ENCODE measurements at regions not wholly inside any gene's neighbourhood (a gene's known extent, or its start where the extent isn't known, plus 50 kb on each side); places are given as distances from the start of the nearest gene placed in this dataset.

GRCh38 chr5:96595300-96596090 lies 66.7 kb upstream of the CAST start:
- DNase-seq: peak; percentile 22

DNA sequence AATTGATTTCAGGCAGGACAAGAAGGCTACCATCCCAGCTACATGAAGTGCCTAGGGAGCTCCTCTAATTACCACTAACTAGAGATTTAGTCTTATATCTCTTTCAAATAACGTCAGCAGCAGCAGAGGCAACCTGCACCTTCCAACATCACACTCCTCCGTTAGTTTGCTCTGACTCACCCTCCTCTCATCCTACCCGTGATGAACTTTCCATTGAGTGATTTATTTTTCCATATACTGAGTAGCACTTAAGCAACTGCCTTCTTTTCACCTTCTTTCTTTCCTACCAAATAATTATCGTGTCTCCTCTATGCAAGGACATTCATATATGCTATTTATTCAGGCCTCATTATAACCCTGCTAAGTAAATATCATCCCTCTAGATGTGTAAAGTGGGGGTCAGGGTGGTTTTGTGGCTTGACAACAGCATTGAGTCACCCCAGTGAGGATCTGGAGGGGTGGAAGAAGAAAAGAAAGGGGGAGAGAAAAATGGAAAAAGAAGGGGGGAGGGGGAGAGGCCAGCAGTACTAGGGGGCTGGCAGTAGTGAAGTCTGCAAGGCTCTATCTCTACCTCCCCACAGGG lies 64.6 kb upstream of the CAST start:
- peak; percentile 23 for DNase-seq

GRCh38 chr5:96601200-96601599 lies 61.0 kb upstream of the CAST start:
- no peak for DNase-seq

- peak; percentile 70 for DNase-seq
Measured at GRCh38 chr5:96601715-96602244, 60.4 kb upstream of the CAST start.

- no peak for DNase-seq
Measured at GRCh38 chr5:96602776-96603175, 59.4 kb upstream of the CAST start.

- DNase-seq: no peak
Measured at GRCh38 chr5:96605144-96605837, 56.9 kb upstream of the CAST start.

DNA sequence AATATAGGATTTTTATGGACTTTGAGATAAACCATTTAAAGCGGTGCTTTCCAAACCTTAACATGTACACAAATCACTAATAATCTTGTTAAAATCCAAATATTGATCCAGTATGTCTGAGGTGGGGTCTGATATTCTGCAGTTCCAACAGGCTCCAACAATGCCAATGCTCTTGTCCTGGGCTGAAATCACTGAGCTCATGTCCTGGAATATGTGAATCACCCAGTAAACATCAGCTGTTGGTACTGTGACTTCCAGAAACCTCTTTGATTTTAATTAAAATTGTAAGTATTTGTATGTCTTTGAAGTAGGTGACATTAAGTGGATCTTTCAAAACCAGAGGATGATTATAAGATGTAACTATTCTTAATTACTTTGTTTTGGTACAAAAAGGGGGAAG lies 52.8 kb upstream of the CAST start:
- no peak for DNase-seq

DNA sequence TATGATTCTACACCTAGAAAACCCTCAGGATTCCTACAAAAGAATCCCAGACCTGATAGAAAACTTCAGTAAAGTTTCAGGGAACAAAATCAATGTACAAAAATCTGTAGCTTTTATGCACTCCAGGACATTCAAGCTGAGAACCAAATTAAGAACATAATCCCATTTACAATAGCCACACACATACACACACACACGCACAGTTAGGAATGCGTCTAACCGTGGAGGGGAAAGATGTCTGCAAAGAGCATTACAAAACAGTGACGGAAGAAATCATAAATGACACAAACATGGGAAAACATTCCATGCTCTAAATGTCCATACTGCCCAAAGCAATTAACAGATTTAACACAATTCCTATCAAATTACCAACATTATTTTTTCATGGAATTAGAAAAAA lies 51.4 kb upstream of the CAST start:
- no peak for DNase-seq

GRCh38 chr5:96611946-96612345 lies 50.2 kb upstream of the CAST start:
- DNase-seq: no peak

All from stimulated activated CD4-positive, alpha-beta T cell treated with anti-CD3 and anti-CD28 coated beads, Interleukin-4, amount 100 ng/mL, for 24 hours (primary cell).